ENCODE measurements at regions not wholly inside any gene's neighbourhood (a gene's known extent, or its start where the extent isn't known, plus 50 kb on each side); places are given as distances from the start of the nearest gene placed in this dataset.
"Not testable (repeated sequence)": the region's sequence is repeated elsewhere in the genome, so short reads cannot be mapped to it uniquely, and the experiment has no call there.

- no peak for DNase-seq (ENCODE audit: low read depth)
These were observed 1488.1 kb upstream of the PRR20A start for GRCh38 chr13:55652657-55653056.

- DNase-seq (ENCODE audit: low read depth) = no peak
These were observed 1487.2 kb upstream of the PRR20A start for GRCh38 chr13:55653497-55653896.

GRCh38 chr13:55654243-55654642 lies 1486.5 kb upstream of the PRR20A start:
- DNase-seq (ENCODE audit: low read depth) = no peak

GRCh38 chr13:55660264-55660663 lies 1480.5 kb upstream of the PRR20A start:
- not testable (repeated sequence) for DNase-seq (ENCODE audit: low read depth)

- DNase-seq (ENCODE audit: low read depth) = no peak
These were observed 1479.9 kb upstream of the PRR20A start for GRCh38 chr13:55660851-55661250.

GRCh38 chr13:55661505-55661904 lies 1479.2 kb upstream of the PRR20A start:
- no peak for DNase-seq (ENCODE audit: low read depth)

- DNase-seq (ENCODE audit: low read depth) = no peak
These were observed 1476.5 kb upstream of the PRR20A start for GRCh38 chr13:55664178-55664577.

GRCh38 chr13:55669051-55669450 lies 1471.7 kb upstream of the PRR20A start:
- no peak for DNase-seq (ENCODE audit: low read depth)

GRCh38 chr13:55673910-55674309 lies 1466.8 kb upstream of the PRR20A start:
- no peak for DNase-seq (ENCODE audit: low read depth)

GRCh38 chr13:55682776-55683175 lies 1457.9 kb upstream of the PRR20A start:
- no peak for DNase-seq (ENCODE audit: low read depth)

- DNase-seq (ENCODE audit: low read depth) = no peak
These were observed 1435.2 kb upstream of the PRR20A start for GRCh38 chr13:55705526-55705925.

- no peak for DNase-seq (ENCODE audit: low read depth)
These were observed 1434.7 kb upstream of the PRR20A start for GRCh38 chr13:55705971-55706370.

- DNase-seq (ENCODE audit: low read depth) = no peak
These were observed 1426.6 kb upstream of the PRR20A start for GRCh38 chr13:55714120-55714519.

GRCh38 chr13:55727683-55728082 lies 1413.0 kb upstream of the PRR20A start:
- no peak for DNase-seq (ENCODE audit: low read depth)

- DNase-seq (ENCODE audit: low read depth) = no peak
These were observed 1412.5 kb upstream of the PRR20A start for GRCh38 chr13:55728247-55728646.

GRCh38 chr13:55745828-55746227 lies 1394.9 kb upstream of the PRR20A start:
- DNase-seq (ENCODE audit: low read depth) = no peak

GRCh38 chr13:55761986-55762385 lies 1378.7 kb upstream of the PRR20A start:
- no peak for DNase-seq (ENCODE audit: low read depth)

GRCh38 chr13:55777612-55778011 lies 1363.1 kb upstream of the PRR20A start:
- no peak for DNase-seq (ENCODE audit: low read depth)

- no peak for DNase-seq (ENCODE audit: low read depth)
These were observed 1356.9 kb upstream of the PRR20A start for GRCh38 chr13:55783841-55784240.

- no peak for DNase-seq (ENCODE audit: low read depth)
These were observed 1352.2 kb upstream of the PRR20A start for GRCh38 chr13:55788548-55788947.

GRCh38 chr13:55792544-55793193 lies 1348.0 kb upstream of the PRR20A start:
- DNase-seq (ENCODE audit: low read depth) = no peak

GRCh38 chr13:55815458-55816033 lies 1325.2 kb upstream of the PRR20A start:
- DNase-seq (ENCODE audit: low read depth) = no peak

- no peak for DNase-seq (ENCODE audit: low read depth)
These were observed 1323.6 kb upstream of the PRR20A start for GRCh38 chr13:55816976-55817601.

All from LHCN-M2 (cell line).